ENCODE measurements at regions not wholly inside any gene's neighbourhood (a gene's known extent, or its start where the extent isn't known, plus 50 kb on each side); places are given as distances from the start of the nearest gene placed in this dataset.

- TF ChIP-seq ZNF274 (IDR thresholded peaks at IDR 0.05; ENCODE audit: low read depth, low read length) (no peak), YY1 (IDR thresholded peaks at IDR 0.05; ENCODE audit: insufficient read depth, insufficient read length) (no peak), SUZ12 (IDR thresholded peaks at IDR 0.05; ENCODE audit: extremely low read depth, insufficient read depth, insufficient read length) (no peak)
Measured at GRCh38 chr18:33863912-33864311, 285.9 kb downstream of the ASXL3 start.

Measured in NT2/D1 (cell line).